ENCODE measurements at regions not wholly inside any gene's neighbourhood (a gene's known extent, or its start where the extent isn't known, plus 50 kb on each side); places are given as distances from the start of the nearest gene placed in this dataset.
A peak's percentile ranks its signal among the peaks of the same experiment; 100 is the strongest.

- no peak for DNase-seq (ENCODE audit: low spot score in 2 of 2)
- TF ChIP-seq CTCF (IDR thresholded peaks at IDR 0.05), result no peak
- H3K27me3 ChIP-seq, result no peaks in the 10 kb centered on the region
- H3K27ac ChIP-seq, result no peak overlapping the region
- intact Hi-C loops (cut with DNase I; ENCODE audit: low total_unique reads), result no loop called here
- no peak overlapping the region for H3K4me3 ChIP-seq
- no peaks in the 10 kb centered on the region for H3K9me3 ChIP-seq
- H3K36me3 ChIP-seq, result no peaks in the 10 kb centered on the region
- H3K4me1 ChIP-seq, result no peaks in the 10 kb centered on the region
Measured at GRCh38 chr12:4001841-4002240, 128.6 kb upstream of the PARP11 start.

GRCh38 chr12:4001031-4001430 is 127.8 kb upstream of the PARP11 start:
- no peak for DNase-seq (ENCODE audit: low spot score in 2 of 2)
- no peak overlapping the region for H3K27ac ChIP-seq
- intact Hi-C loops (cut with DNase I; ENCODE audit: low total_unique reads), result no loop called here
- H3K36me3 ChIP-seq, result no peaks in the 10 kb centered on the region
- TF ChIP-seq POLR2AphosphoS5 (IDR thresholded peaks at IDR 0.05), result no peak
- TF ChIP-seq POLR2A (IDR thresholded peaks at IDR 0.05), result no peak
- TF ChIP-seq CTCF (IDR thresholded peaks at IDR 0.05), result no peak
- H3K4me1 ChIP-seq, result no peaks in the 10 kb centered on the region
- H3K4me3 ChIP-seq, result no peak overlapping the region
- H3K9me3 ChIP-seq, result no peaks in the 10 kb centered on the region
- no peaks in the 10 kb centered on the region for H3K27me3 ChIP-seq

GRCh38 chr12:3999904-4000303 is 126.7 kb upstream of the PARP11 start:
- Histone ChIP-seq H3K27ac (peak overlapping the region; percentile 21 to 66), H3K4me3 (no peak overlapping the region), H3K36me3 (no peaks in the 10 kb centered on the region), H3K27me3 (no peaks in the 10 kb centered on the region), H3K4me1 (no peaks in the 10 kb centered on the region), H3K9me3 (no peaks in the 10 kb centered on the region)
- intact Hi-C loops (cut with DNase I; ENCODE audit: low total_unique reads), result no loop called here
- TF ChIP-seq POLR2A (IDR thresholded peaks at IDR 0.05), result no peak
- TF ChIP-seq POLR2AphosphoS5 (IDR thresholded peaks at IDR 0.05), result no peak
- no peak for TF ChIP-seq CTCF (IDR thresholded peaks at IDR 0.05)
- no peak for DNase-seq (ENCODE audit: low spot score in 2 of 2)

GRCh38 chr12:3998968-3999792 is 126.0 kb upstream of the PARP11 start:
- TF ChIP-seq CTCF (IDR thresholded peaks at IDR 0.05) (no peak), POLR2A (IDR thresholded peaks at IDR 0.05) (no peak), POLR2AphosphoS5 (IDR thresholded peaks at IDR 0.05) (no peak)
- intact Hi-C loops (cut with DNase I; ENCODE audit: low total_unique reads), result no loop called here
- peak overlapping the region; percentile 66 to 76 for H3K27ac ChIP-seq
- no peak overlapping the region for H3K4me3 ChIP-seq
- H3K9me3 ChIP-seq, result no peaks in the 10 kb centered on the region
- no peaks in the 10 kb centered on the region for H3K4me1 ChIP-seq
- no peaks in the 10 kb centered on the region for H3K36me3 ChIP-seq
- no peaks in the 10 kb centered on the region for H3K27me3 ChIP-seq
- DNase-seq (ENCODE audit: low spot score in 2 of 2), result peak in 1 of 2 donors; percentile 88

GRCh38 chr12:3998397-3998796 is 125.2 kb upstream of the PARP11 start:
- intact Hi-C loops (cut with DNase I; ENCODE audit: low total_unique reads), result no loop called here

More at GRCh38 chr12:3998397-3998796, 125.2 kb upstream of the PARP11 start:
- Histone ChIP-seq H3K4me3 (no peak overlapping the region), H3K27ac (no peak overlapping the region), H3K4me1 (no peaks in the 10 kb centered on the region), H3K27me3 (no peaks in the 10 kb centered on the region), H3K36me3 (no peaks in the 10 kb centered on the region), H3K9me3 (no peaks in the 10 kb centered on the region)
- DNase-seq (ENCODE audit: low spot score in 2 of 2), result no peak
- no peak for TF ChIP-seq POLR2AphosphoS5 (IDR thresholded peaks at IDR 0.05)
- TF ChIP-seq POLR2A (IDR thresholded peaks at IDR 0.05), result no peak
- no peak for TF ChIP-seq CTCF (IDR thresholded peaks at IDR 0.05)

Data from breast epithelium (tissue), 4 donors.